ENCODE measurements at regions not wholly inside any gene's neighbourhood (a gene's known extent, or its start where the extent isn't known, plus 50 kb on each side); places are given as distances from the start of the nearest gene placed in this dataset.

- TF ChIP-seq EZH2 (IDR thresholded peaks at IDR 0.05; ENCODE audit: insufficient read depth, low read length) (no peak), CTCF (IDR thresholded peaks at IDR 0.05; ENCODE audit: insufficient read depth, low read depth, low read length) (no peak)
Observed at GRCh38 chr10:80737209-80737608, 199.5 kb downstream of the SH2D4B start.

All from astrocyte (in vitro differentiated cells and primary cell).